IMR-90 (cell line): ENCODE measurements at regions not wholly inside any gene's neighbourhood (a gene's known extent, or its start where the extent isn't known, plus 50 kb on each side); places are given as distances from the start of the nearest gene placed in this dataset.

Experiments used
- ATAC-seq: fragments of 200-7000 bp; cut with Tn5 transposase; 2 replicates; pipeline ENCODE4 v1.9.1; 2020; ENCODE audit warnings: low read depth, mild to moderate bottlenecking, moderate library complexity
- BruUV-seq: library from RNA; stranded (reverse); fragments of 400-500 nt; replicated peaks from 2 replicates; lab custom pipeline; 2021; lab: Mats Ljungman, UMichigan
- CTCF ChIA-PET: fragments of 300-600 bp; formaldehyde crosslinking; extraction: SDS; loops from one replicate; lab custom pipeline; 2021; ENCODE audit warnings: antibody characterized with exemption; lab: Yijun Ruan, JAX
- POLR2A ChIA-PET: fragments of 300-600 bp; sonication (Branson Sonifier 250); formaldehyde crosslinking; loops from one replicate; lab custom pipeline; 2022; ENCODE audit warnings: antibody characterized with exemption; ENCODE audit not compliant: unreplicated experiment; lab: Charles Lee
- DNase-seq: peaks from one replicate; pipeline ENCODE4 v3.0.0; 2013
- H2AFZ ChIP-seq: replicated peaks from 2 replicates; pipeline ENCODE3; 2013; ENCODE audit warnings: low read length, mild to moderate bottlenecking; ENCODE audit not compliant: poor library complexity
- H2AK5ac ChIP-seq: 2 replicates; pipeline ENCODE4 v1.6.1; 2013; ENCODE audit warnings: low read depth, low read length, inconsistent platforms
- H2AK9ac ChIP-seq: replicated peaks from 2 replicates; pipeline ENCODE3; 2013; ENCODE audit warnings: mild to moderate bottlenecking, low read depth, low read length, moderate library complexity; ENCODE audit not compliant: poor library complexity
- H2BK120ac ChIP-seq: 2 replicates; pipeline ENCODE4 v1.6.1; 2013; ENCODE audit warnings: low read depth, low read length, inconsistent platforms
- H2BK15ac ChIP-seq: 3 replicates; pipeline ENCODE4 v1.6.1; 2013; ENCODE audit warnings: low read depth, low read length, inconsistent platforms
- H2BK20ac ChIP-seq: 2 replicates; pipeline ENCODE4 v1.6.1; 2013; ENCODE audit warnings: low read depth, mild to moderate bottlenecking, inconsistent platforms, low read length, moderate library complexity
- H2BK5ac ChIP-seq: 2 replicates; pipeline ENCODE4 v1.6.1; 2013; ENCODE audit warnings: mild to moderate bottlenecking, low read depth, low read length, inconsistent platforms; ENCODE audit not compliant: poor library complexity, severe bottlenecking
- H3K14ac ChIP-seq: replicated peaks from 2 replicates; pipeline ENCODE4 v1.6.1; 2013; ENCODE audit warnings: low read depth, low read length, inconsistent platforms
- H3K18ac ChIP-seq: 2 replicates; pipeline ENCODE4 v1.6.1; 2013; ENCODE audit warnings: low read depth, low read length, control low read depth
- H3K23ac ChIP-seq: 2 replicates; pipeline ENCODE4 v1.6.1; 2013; ENCODE audit warnings: low read depth, low read length, inconsistent platforms
- H3K27ac ChIP-seq: 2 replicates; pipeline ENCODE4 v1.5.1; 2013; ENCODE audit warnings: mild to moderate bottlenecking, control low read depth, low read length; ENCODE audit not compliant: insufficient read depth
- H3K27me3 ChIP-seq: 2 replicates; pipeline ENCODE4 v1.6.1; 2013; ENCODE audit warnings: low read length; ENCODE audit not compliant: control insufficient read depth, insufficient read depth
- H3K36me3 ChIP-seq: 2 replicates; pipeline ENCODE4 v1.6.1; 2013; ENCODE audit warnings: low read length, mixed read lengths; ENCODE audit not compliant: control insufficient read depth, insufficient read depth
- H3K4ac ChIP-seq: 2 replicates; pipeline ENCODE4 v1.6.1; 2013; ENCODE audit warnings: low read depth, low read length, inconsistent platforms
- H3K4me1 ChIP-seq: 2 replicates; pipeline ENCODE4 v1.6.1; 2013; ENCODE audit warnings: low read length, mixed read lengths; ENCODE audit not compliant: control insufficient read depth, insufficient read depth
- H3K4me2 ChIP-seq: 2 replicates; pipeline ENCODE4 v1.6.1; 2013; ENCODE audit warnings: low read depth, mild to moderate bottlenecking, control low read depth, low read length, moderate library complexity
- H3K4me3 ChIP-seq: 2 replicates; pipeline ENCODE4 v1.5.1; 2013; ENCODE audit warnings: low read depth, mild to moderate bottlenecking, control low read depth, low read length, moderate library complexity; ENCODE audit not compliant: insufficient read depth
- H3K56ac ChIP-seq: 2 replicates; pipeline ENCODE4 v1.6.1; 2013; ENCODE audit warnings: low read length, inconsistent platforms; ENCODE audit not compliant: insufficient read depth; ENCODE audit errors: extremely low read depth
- H3K79me1 ChIP-seq, 2 experiments: 2 replicates each; pipeline ENCODE4 v1.6.1; 2013; ENCODE audit warnings: low read length in 2 of 2, inconsistent platforms in 1 of 2, low read depth in 1 of 2
- H3K9ac ChIP-seq: 2 replicates; pipeline ENCODE4 v1.6.1; 2013; ENCODE audit warnings: low read depth, low read length, control low read depth
- H3K9me1 ChIP-seq: 2 replicates; pipeline ENCODE4 v1.6.1; 2013; ENCODE audit warnings: low read length, inconsistent platforms; ENCODE audit not compliant: insufficient read depth
- H3K9me3 ChIP-seq: 2 replicates; pipeline ENCODE4 v1.6.1; 2013; ENCODE audit warnings: low read length; ENCODE audit not compliant: control insufficient read depth, insufficient read depth
- H4K20me1 ChIP-seq: 2 replicates; pipeline ENCODE4 v1.6.1; 2013; ENCODE audit warnings: low read length, inconsistent platforms; ENCODE audit not compliant: insufficient read depth
- H4K5ac ChIP-seq: 2 replicates; pipeline ENCODE4 v1.6.1; 2013; ENCODE audit warnings: mild to moderate bottlenecking, low read depth, low read length, control low read depth
- H4K8ac ChIP-seq, 2 experiments: 2 replicates each; pipeline ENCODE4 v1.6.1; 2013; ENCODE audit warnings: low read depth in 2 of 2, low read length in 2 of 2, control low read depth in 1 of 2, inconsistent platforms in 1 of 2
- H4K91ac ChIP-seq: 2 replicates; pipeline ENCODE4 v1.6.1; 2013; ENCODE audit warnings: low read depth, low read length, inconsistent platforms; ENCODE audit not compliant: insufficient read depth
- BHLHE40 ChIP-seq: fragments of 150-350 bp; IDR thresholded peaks from 2 replicates; pipeline ENCODE4 v1.6.1; 2016; ENCODE audit warnings: mild to moderate bottlenecking, low read depth, low read length
- FOS ChIP-seq: fragments of 150-350 bp; IDR thresholded peaks from 2 replicates; pipeline ENCODE4 v1.6.1; 2016; ENCODE audit warnings: low read depth, low read length
- NFE2L2 ChIP-seq: fragments of 150-350 bp; IDR thresholded peaks from 2 replicates; pipeline ENCODE4 v1.6.1; 2016; ENCODE audit warnings: low read depth, mild to moderate bottlenecking, low read length
- RAD21 ChIP-seq: IDR thresholded peaks from 2 replicates; pipeline ENCODE4 v1.6.1; 2012; ENCODE audit warnings: low read length, improper control_type of control experiment
- RCOR1 ChIP-seq: IDR thresholded peaks from 2 replicates; pipeline ENCODE4 v1.6.1; 2012; ENCODE audit warnings: mild to moderate bottlenecking, low read length, improper control_type of control experiment; ENCODE audit not compliant: insufficient replicate concordance
- RFX5 ChIP-seq: IDR thresholded peaks from 2 replicates; pipeline ENCODE4 v1.8.0; 2012; ENCODE audit warnings: low read depth, mild to moderate bottlenecking, low read length, moderate library complexity
- WGBS, 2 experiments: methylation state at CpG; one replicate each; pipeline versions ENCODE4 v1.1.5 to v1.1.7; 2013; ENCODE audit warnings: missing lambda C conversion rate in 2 of 2; ENCODE audit not compliant: insufficient read length in 1 of 2; ENCODE audit errors: extremely low coverage in 2 of 2; 5-methylcytosine and 5-hydroxymethylcytosine counted together
- dilution Hi-C: fragments of 300-500 bp; cut with HindIII; formaldehyde crosslinking; loops from one replicate; pipeline ENCODE4 v1.14.3; 2018; ENCODE audit warnings: low sequenced_read_pairs; ENCODE audit not compliant: unreplicated experiment
- in situ Hi-C: fragments of 300-500 bp; cut with MboI; formaldehyde crosslinking; loops from 3 replicates; pipeline ENCODE4 v1.14.3; 2019; ENCODE audit warnings: low sequenced_read_pairs, inconsistent platforms, mixed read lengths
- intact Hi-C: fragments of 100-400 bp; cut with micrococcal nuclease; formaldehyde crosslinking; loops from 2 replicates; pipeline ENCODE4 v1.10.0; 2022
- TF ChIP-seq, protein P1 (sequence below): conservative IDR thresholded peaks from 2 replicates; pipeline ENCODE4 v1.5.1; 2012; ENCODE audit warnings: mild to moderate bottlenecking, low read depth, low read length, improper control_type of control experiment

DNA sequence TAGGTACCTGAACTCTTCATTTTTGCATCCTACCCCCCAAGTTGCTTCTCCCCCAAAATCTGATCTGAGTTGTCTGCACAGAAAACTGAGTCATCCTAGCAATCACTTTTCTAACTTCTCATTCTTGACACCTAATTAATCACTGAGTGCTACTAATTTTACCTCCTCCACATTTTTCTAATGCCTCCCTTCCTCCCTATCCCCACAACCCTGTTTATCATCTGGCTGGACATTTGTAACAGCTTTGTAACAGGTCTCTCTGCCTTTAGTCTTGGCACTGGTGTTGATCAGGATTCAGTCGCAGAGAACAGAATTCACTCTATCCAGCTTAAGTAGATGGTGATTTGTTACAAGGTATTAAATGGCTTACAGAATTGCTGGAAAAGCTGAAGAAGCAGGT, 303.9 kb upstream of the GATB start:
- Histone ChIP-seq H3K36me3 (no peaks in the 10 kb centered on the region), H3K4me1 (no peaks in the 10 kb centered on the region; the same call in 1 of the 2 replicates), H2AFZ (no peak overlapping the region), H2BK5ac (no peak overlapping the region), H2AK5ac (no peak overlapping the region), H4K20me1 (no peaks in the 10 kb centered on the region), H3K9me1 (no peaks in the 10 kb centered on the region), H3K4me3 (no peak overlapping the region), H3K27me3 (peaks cover 4% of the 10 kb centered on the region), H3K79me1 (no peaks in the 10 kb centered on the region), H3K4me2 (no peak overlapping the region), H4K91ac (no peak overlapping the region), H4K5ac (no peak overlapping the region), H3K14ac (no peak overlapping the region), H3K4ac (no peak overlapping the region), H3K9ac (no peak overlapping the region), H3K23ac (no peak overlapping the region), H3K27ac (no peak overlapping the region), H3K56ac (no peak overlapping the region), H3K18ac (no peak overlapping the region), H2BK120ac (no peak overlapping the region), H2BK15ac (no peak overlapping the region), H2BK20ac (no peak overlapping the region), H3K9me3 (peaks cover 2% of the 10 kb centered on the region; the same call in 1 of the 2 replicates), H2AK9ac (no peak overlapping the region), H4K8ac (no peak overlapping the region)
- ChIA-PET POLR2A (no interaction called here), CTCF (no interaction called here)
- no TSS peak for BruUV-seq
- no peak for DNase-seq
- TF ChIP-seq BHLHE40: no peak
- no peak for TF ChIP-seq RAD21
- TF ChIP-seq, protein P1, sequence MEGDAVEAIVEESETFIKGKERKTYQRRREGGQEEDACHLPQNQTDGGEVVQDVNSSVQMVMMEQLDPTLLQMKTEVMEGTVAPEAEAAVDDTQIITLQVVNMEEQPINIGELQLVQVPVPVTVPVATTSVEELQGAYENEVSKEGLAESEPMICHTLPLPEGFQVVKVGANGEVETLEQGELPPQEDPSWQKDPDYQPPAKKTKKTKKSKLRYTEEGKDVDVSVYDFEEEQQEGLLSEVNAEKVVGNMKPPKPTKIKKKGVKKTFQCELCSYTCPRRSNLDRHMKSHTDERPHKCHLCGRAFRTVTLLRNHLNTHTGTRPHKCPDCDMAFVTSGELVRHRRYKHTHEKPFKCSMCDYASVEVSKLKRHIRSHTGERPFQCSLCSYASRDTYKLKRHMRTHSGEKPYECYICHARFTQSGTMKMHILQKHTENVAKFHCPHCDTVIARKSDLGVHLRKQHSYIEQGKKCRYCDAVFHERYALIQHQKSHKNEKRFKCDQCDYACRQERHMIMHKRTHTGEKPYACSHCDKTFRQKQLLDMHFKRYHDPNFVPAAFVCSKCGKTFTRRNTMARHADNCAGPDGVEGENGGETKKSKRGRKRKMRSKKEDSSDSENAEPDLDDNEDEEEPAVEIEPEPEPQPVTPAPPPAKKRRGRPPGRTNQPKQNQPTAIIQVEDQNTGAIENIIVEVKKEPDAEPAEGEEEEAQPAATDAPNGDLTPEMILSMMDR: no peak
- TF ChIP-seq NFE2L2: no peak
- no peak for TF ChIP-seq FOS
- TF ChIP-seq RFX5: no peak
- TF ChIP-seq RCOR1: no peak
- in situ Hi-C loops (no loop called here), intact Hi-C loops (no loop called here), dilution Hi-C loops (no loop called here)
- ATAC-seq: no peak
- WGBS, 2 experiments: no CpG with 5 or more reads among the region's 1 CpG
